ENCODE measurements at regions not wholly inside any gene's neighbourhood (a gene's known extent, or its start where the extent isn't known, plus 50 kb on each side); places are given as distances from the start of the nearest gene placed in this dataset.

GRCh38 chr2:134132490-134132857, 121.4 kb upstream of the MGAT5 start:
- no peak for DNase-seq

GRCh38 chr2:134133622-134134312, 120.1 kb upstream of the MGAT5 start:
- DNase-seq, result no peak

GRCh38 chr2:134134313-134134706, 119.6 kb upstream of the MGAT5 start:
- no peak for DNase-seq

- no peak for DNase-seq
Measured at GRCh38 chr2:134134827-134135226, 119.0 kb upstream of the MGAT5 start.

- no peak for DNase-seq
Measured at GRCh38 chr2:134135793-134136192, 118.1 kb upstream of the MGAT5 start.

GRCh38 chr2:134136731-134137130, 117.1 kb upstream of the MGAT5 start:
- no peak for DNase-seq

GRCh38 chr2:134137182-134137611, 116.7 kb upstream of the MGAT5 start:
- peak; percentile 54 for DNase-seq

- DNase-seq, result no peak
Measured at GRCh38 chr2:134138115-134138514, 115.8 kb upstream of the MGAT5 start.

- no peak for DNase-seq
Measured at GRCh38 chr2:134139611-134140010, 114.3 kb upstream of the MGAT5 start.

- peak; percentile 45 for DNase-seq
Measured at GRCh38 chr2:134140251-134140661, 113.6 kb upstream of the MGAT5 start.

- no peak for DNase-seq
Measured at GRCh38 chr2:134141598-134142340, 112.1 kb upstream of the MGAT5 start.

GRCh38 chr2:134142341-134142738, 111.5 kb upstream of the MGAT5 start:
- DNase-seq, result no peak

- DNase-seq, result no peak
Measured at GRCh38 chr2:134142903-134143302, 111.0 kb upstream of the MGAT5 start.

GRCh38 chr2:134143568-134143967, 110.3 kb upstream of the MGAT5 start:
- DNase-seq, result no peak

- DNase-seq, result no peak
Measured at GRCh38 chr2:134144081-134144596, 109.7 kb upstream of the MGAT5 start.

GRCh38 chr2:134144651-134145050, 109.2 kb upstream of the MGAT5 start:
- DNase-seq, result no peak

GRCh38 chr2:134145519-134145918, 108.4 kb upstream of the MGAT5 start:
- DNase-seq, result no peak

GRCh38 chr2:134146161-134146560, 107.7 kb upstream of the MGAT5 start:
- DNase-seq, result no peak

GRCh38 chr2:134146620-134147019, 107.3 kb upstream of the MGAT5 start:
- DNase-seq, result no peak

- no peak for DNase-seq
Measured at GRCh38 chr2:134148172-134148571, 105.7 kb upstream of the MGAT5 start.

- no peak for DNase-seq
Measured at GRCh38 chr2:134148843-134149472, 104.9 kb upstream of the MGAT5 start.

GRCh38 chr2:134149904-134150303, 104.0 kb upstream of the MGAT5 start:
- no peak for DNase-seq

- DNase-seq, result no peak
Measured at GRCh38 chr2:134150760-134151159, 103.1 kb upstream of the MGAT5 start.

Data from right hindlimb (tissue), 1 donor.